ENCODE measurements at regions not wholly inside any gene's neighbourhood (a gene's known extent, or its start where the extent isn't known, plus 50 kb on each side); places are given as distances from the start of the nearest gene placed in this dataset.

- TF ChIP-seq POLR2A (IDR thresholded peaks at IDR 0.05) (no peak), CTCF (IDR thresholded peaks at IDR 0.05) (no peak)
- H3K9me3 ChIP-seq (replicated peaks in 1 of 3): no peaks in the 10 kb centered on the region
- H3K4me3 ChIP-seq: no peak overlapping the region
- DNase-seq: no peak
- intact Hi-C loops (cut with DNase I): no loop called here
- no peaks in the 10 kb centered on the region for H3K27me3 ChIP-seq
- H3K36me3 ChIP-seq (replicated peaks in 1 of 2): no peaks in the 10 kb centered on the region
- WGBS, 4 donors: 62 to 73% (median 69%) methylated on average over 7 to 9 of the region's 9 CpGs
- peaks cover 10 to 11% of the 10 kb centered on the region in 2 donors for H3K4me1 ChIP-seq (replicated peaks in 1 of 2)
- peak overlapping the region in 1 of 5 donors; percentile 37 for H3K27ac ChIP-seq
These were observed 229.4 kb downstream of the ANKRD60 start for GRCh38 chr20:57998981-57999464.

GRCh38 chr20:57998276-57998675 lies 230.2 kb downstream of the ANKRD60 start:
- peaks cover 10 to 11% of the 10 kb centered on the region in 2 donors for H3K4me1 ChIP-seq (replicated peaks in 1 of 2)

GRCh38 chr20:57996936-57997890 lies 231.2 kb downstream of the ANKRD60 start:
- H3K4me1 ChIP-seq (replicated peaks in 1 of 2): peaks cover 10 to 11% of the 10 kb centered on the region in 2 donors
- intact Hi-C loops (cut with DNase I): no loop called here

More at GRCh38 chr20:57998276-57998675, 230.2 kb downstream of the ANKRD60 start:
- DNase-seq: no peak
- no peak overlapping the region for H3K27ac ChIP-seq
- H3K27me3 ChIP-seq: no peaks in the 10 kb centered on the region
- H3K9me3 ChIP-seq (replicated peaks in 1 of 3): no peaks in the 10 kb centered on the region
- H3K4me3 ChIP-seq: no peak overlapping the region
- H3K36me3 ChIP-seq (replicated peaks in 1 of 2): no peaks in the 10 kb centered on the region
- WGBS, 4 donors: 89 to 92% (median 91%) methylated on average over 6 of the region's 6 CpGs
- intact Hi-C loops (cut with DNase I): no loop called here
- TF ChIP-seq CTCF (IDR thresholded peaks at IDR 0.05): no peak
- TF ChIP-seq POLR2A (IDR thresholded peaks at IDR 0.05): no peak

More at GRCh38 chr20:57996936-57997890, 231.2 kb downstream of the ANKRD60 start:
- H3K27ac ChIP-seq: no peak overlapping the region
- no peaks in the 10 kb centered on the region for H3K36me3 ChIP-seq (replicated peaks in 1 of 2)
- TF ChIP-seq CTCF (IDR thresholded peaks at IDR 0.05) (no peak), POLR2A (IDR thresholded peaks at IDR 0.05) (no peak)
- DNase-seq: no peak
- 50 to 66% (median 58%) methylated on average over 1 to 2 of the region's 2 CpGs for WGBS, 4 donors
- no peaks in the 10 kb centered on the region for H3K27me3 ChIP-seq
- no peak overlapping the region for H3K4me3 ChIP-seq
- H3K9me3 ChIP-seq (replicated peaks in 1 of 3): no peaks in the 10 kb centered on the region
